NCI-H446 (cell line): ENCODE measurements at regions not wholly inside any gene's neighbourhood (a gene's known extent, or its start where the extent isn't known, plus 50 kb on each side); places are given as distances from the start of the nearest gene placed in this dataset.
"Not testable (repeated sequence)": the region's sequence is repeated elsewhere in the genome, so short reads cannot be mapped to it uniquely, and the experiment has no call there.

Experiments
- DNase-seq, 2 experiments: peaks; one replicate each; lab custom pipeline; 2025; lab: John Stamatoyannopoulos, UW

DNA sequence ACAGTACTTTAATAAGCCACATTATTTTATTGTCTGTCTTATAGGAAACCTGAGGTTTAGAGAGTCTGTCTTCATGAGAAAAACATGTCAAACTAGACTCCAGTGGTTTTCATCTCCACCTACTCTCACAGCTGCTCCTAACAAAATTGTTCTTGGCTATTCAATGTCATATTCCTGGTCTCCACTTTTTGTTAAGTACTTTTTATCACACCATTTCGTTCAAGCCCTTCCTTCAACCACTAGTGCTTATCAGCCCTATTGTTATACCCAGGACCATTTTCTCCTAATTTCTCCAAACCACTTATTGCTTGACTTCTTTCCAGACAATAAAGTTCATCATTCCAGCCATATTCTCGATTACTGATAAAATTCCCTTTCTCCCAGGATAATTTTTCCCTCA, 1674.3 kb upstream of the AGA start:
- DNase-seq, result no peak

GRCh38 chr4:179123084-179123483, 1680.8 kb upstream of the AGA start:
- no peak for DNase-seq

DNA sequence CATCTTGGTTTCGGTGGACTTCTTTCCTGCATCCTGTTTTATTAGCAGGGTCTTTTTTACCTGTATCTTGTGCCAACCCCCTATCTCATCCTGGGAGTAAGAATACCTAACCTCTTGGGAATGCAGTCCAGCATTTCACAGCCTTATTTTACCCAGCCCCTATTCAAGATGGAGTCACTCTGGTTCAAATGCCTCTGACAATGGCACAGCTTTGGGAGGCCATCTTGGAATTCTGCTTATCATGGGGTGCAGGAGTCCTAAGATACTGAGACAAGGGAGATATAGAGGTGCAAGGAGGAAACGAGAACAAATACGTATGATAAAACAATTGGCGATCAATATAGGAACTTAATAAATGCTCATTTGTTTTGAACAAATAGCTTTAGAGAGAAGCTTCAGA, 1682.2 kb upstream of the AGA start:
- DNase-seq, result no peak

GRCh38 chr4:179124957-179125356, 1682.7 kb upstream of the AGA start:
- DNase-seq, result no peak

DNA sequence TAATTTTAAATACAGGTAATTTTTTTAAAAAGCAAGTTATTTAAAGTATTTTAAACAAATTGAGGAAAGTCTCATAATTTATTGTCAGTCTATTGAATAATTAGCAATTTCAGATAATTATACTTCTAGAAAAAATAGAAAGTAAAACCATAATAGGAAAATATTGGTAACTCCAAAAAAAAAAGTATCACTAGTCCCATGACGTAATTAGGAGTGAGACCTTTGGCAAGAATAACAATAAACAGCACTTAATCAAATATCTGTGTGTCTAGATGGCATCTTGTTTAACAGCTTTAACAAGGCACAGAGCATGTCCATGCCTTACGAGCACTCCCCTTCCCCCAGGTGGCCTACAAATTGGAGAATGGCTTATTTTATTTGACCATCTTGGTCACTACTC, 1683.6 kb upstream of the AGA start:
- DNase-seq, result no peak

- no peak for DNase-seq
Observed at GRCh38 chr4:179128299-179128698, 1686.1 kb upstream of the AGA start.

GRCh38 chr4:179130122-179130714, 1688.0 kb upstream of the AGA start:
- no peak for DNase-seq

- no peak for DNase-seq
Observed at GRCh38 chr4:179145746-179146525, 1703.7 kb upstream of the AGA start.

- no peak for DNase-seq
Observed at GRCh38 chr4:179151770-179152169, 1709.5 kb upstream of the AGA start.

DNA sequence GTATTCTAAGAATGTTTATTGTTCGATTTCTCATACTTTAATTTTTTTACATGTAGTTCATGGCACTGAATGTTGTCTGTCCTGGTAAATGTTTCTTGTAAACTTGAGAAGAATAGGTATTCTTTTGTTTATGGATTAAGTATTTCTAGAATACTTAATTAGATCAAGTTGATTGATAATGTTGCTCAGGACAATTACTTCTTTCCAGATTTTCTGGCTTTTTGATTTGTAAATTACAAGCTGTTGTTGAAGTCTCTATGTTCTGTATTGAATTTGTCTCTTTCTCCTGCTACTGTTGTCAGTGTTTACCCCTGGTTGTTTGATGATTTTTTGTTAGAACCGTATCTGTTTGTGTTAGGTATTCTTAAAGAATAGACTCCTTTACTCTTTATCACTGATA, 1720.9 kb upstream of the AGA start:
- no peak for DNase-seq

GRCh38 chr4:179164267-179164999, 1722.2 kb upstream of the AGA start:
- no peak for DNase-seq

GRCh38 chr4:179165000-179165738, 1722.9 kb upstream of the AGA start:
- no peak for DNase-seq

GRCh38 chr4:179165862-179166261, 1723.6 kb upstream of the AGA start:
- no peak for DNase-seq

DNA sequence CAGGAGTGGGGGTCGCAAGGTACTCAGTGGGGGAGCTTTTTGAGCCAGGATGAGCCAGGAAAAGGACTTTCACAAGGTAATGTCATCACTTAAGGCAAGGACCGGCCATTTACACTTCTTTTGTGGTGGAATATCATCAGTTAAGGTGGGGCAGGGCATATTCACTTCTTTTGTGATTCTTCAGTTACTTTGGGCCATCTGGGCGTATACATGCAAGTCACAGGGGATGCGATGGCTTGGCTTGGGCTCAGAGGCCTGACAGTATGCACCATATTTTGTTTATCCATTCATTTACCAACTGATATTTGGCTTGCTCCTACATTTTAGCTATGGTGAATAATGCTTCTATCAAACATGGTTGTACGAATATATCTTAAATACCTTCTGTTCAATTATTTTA, 1728.1 kb upstream of the AGA start:
- DNase-seq, result not testable (repeated sequence)

DNA sequence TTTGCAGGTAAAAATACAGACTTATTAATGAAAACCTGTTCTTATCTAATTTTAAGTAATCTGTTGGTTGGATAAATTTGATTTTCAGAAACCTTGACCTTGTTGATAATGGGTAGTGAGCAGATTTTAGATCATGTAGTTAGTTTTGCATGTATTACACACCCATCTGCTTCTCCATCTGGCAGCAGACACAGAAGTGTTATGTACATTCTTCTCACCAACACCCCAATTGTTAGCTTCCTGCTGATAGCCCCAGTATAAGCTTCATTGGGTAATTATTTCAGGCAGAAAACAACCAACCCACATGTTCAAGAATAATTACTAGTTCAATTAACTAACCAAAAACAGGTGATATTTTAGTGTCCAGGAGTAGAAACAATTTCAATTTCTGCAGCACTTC, 1740.5 kb upstream of the AGA start:
- DNase-seq, result no peak

- peak in 1 of 2 experiments; percentile 0 for DNase-seq
Observed at GRCh38 chr4:179195887-179196286, 1753.7 kb upstream of the AGA start.

DNA sequence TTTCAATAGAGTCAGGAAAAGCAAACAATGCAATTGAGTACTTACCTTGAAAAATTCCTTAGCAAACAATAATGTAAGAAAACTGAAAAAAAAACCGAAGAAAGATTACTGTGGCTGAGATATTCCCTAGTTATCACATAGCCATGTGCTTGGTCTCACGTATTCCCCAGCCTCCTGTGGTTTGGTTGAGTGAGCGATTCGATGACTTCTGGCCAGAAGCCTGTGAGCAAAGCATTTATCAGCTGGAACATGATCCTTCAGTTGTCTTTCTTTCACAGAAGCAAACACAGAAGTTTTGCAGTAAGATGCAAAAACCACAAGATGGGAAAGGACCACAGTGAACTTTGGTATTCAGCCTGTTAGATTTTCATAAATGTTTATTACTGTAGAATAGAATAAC, 1754.3 kb upstream of the AGA start:
- DNase-seq, result peak in 1 of 2 experiments; percentile 1

DNA sequence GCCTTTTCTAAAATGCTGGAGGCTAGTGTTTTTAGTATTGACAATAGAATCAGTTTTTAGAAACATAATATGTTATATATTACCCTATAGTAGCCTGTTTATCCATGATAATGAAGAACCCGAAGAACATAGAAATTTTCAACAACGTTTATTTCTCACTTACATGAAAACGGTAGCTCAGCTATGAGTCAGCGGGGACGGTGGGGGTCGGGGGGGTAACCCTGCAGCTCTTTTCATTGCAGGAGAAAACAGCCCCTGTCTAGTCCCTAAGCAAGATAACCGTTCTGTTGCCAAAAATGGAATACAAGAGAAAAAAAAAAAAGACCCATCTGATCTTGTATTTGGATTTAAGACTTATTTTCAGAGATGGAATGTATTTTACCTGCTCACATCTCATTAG, 1758.4 kb upstream of the AGA start:
- DNase-seq, result no peak

DNA sequence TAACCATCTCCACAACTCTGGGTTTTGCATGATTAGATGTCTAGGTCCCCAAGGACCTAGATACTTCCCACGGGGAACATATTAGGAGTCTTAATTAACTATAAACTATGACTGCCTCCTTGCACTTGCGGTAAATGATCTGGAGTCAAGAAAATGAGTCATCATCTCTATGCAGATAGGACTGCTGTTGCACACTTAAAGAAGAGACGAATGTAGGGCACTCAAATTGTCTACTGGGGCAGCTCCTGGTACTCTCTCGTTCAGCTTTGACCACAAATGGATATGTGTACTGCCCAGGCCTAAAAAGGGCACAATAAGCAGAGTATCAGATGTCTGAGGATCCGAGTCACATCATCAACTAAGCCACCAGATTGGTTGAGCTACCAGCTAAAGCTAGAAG, 1783.4 kb upstream of the AGA start:
- DNase-seq, result no peak

DNA sequence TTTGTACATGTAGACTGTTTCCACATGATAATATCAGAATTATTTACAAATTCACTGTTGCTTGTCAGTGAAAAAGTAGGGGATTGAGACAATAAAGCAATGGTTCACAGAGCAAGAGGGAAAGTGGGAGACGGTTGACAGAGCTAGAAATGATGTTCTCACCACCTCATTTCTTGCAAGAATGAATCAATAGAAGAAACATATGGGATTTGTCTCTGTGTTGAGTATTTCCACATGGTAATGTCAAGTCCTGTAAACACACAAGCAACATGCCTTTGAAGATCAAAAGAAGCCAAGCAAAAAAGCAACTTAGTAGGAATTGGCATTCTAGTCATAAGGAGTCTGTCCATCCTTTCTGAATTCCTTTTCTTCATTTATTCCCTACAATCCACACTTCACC, 1806.6 kb upstream of the AGA start:
- DNase-seq, result no peak

DNA sequence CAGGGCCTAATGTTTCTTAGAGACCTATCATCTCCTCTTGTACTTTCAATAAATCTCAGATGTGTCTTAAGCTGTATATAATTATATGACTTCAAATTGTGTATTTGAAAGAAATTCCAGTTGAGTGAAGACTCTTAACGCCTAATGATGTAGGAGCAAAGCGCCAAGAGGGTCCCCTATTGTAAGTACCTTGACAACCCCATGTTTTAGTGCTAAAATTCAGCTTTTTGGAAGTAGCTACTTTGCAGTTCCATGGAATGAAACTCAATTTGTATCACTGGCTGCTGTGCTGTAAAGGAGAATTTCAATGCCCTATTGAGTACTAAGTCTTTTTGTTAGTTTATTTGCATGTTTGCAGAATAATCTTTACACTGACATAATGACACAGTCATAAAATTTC, 1826.6 kb upstream of the AGA start:
- DNase-seq, result no peak

- DNase-seq, result no peak
Observed at GRCh38 chr4:179272282-179272681, 1830.0 kb upstream of the AGA start.

- DNase-seq, result no peak
Observed at GRCh38 chr4:179278647-179279046, 1836.4 kb upstream of the AGA start.
